Left lung (tissue), 4 donors: ENCODE measurements at regions not wholly inside any gene's neighbourhood (a gene's known extent, or its start where the extent isn't known, plus 50 kb on each side); places are given as distances from the start of the nearest gene placed in this dataset.
"Not testable (repeated sequence)": the region's sequence is repeated elsewhere in the genome, so short reads cannot be mapped to it uniquely, and the experiment has no call there.

Experiments
- ATAC-seq: fragments of 200-7000 bp; cut with Tn5 transposase; one replicate; pipeline ENCODE4 v1.9.1; 2020; ENCODE audit warnings: moderate library complexity
- DNase-seq, 4 donors: peaks; one replicate each; pipeline ENCODE4 v3.0.0-alpha.2; 2013 to 2020
- H3K27ac ChIP-seq, 2 donors: fragments of 200-600 bp; sonication (generic) in 1 of 2; one replicate each; pipeline versions ENCODE4 v1.5.0 to v1.8.0; 2020 to 2021
- H3K27me3 ChIP-seq, 2 donors: fragments of 200-600 bp; sonication (generic) in 1 of 2; one replicate each; pipeline versions ENCODE4 v1.5.0 to v1.8.0; 2020 to 2021
- H3K36me3 ChIP-seq, 2 donors: fragments of 200-600 bp; sonication (generic) in 1 of 2; one replicate each; pipeline versions ENCODE4 v1.5.0 to v1.8.0; 2020 to 2021
- H3K4me1 ChIP-seq, 2 donors: fragments of 200-600 bp; one replicate each; pipeline ENCODE4 v1.8.0; 2021
- H3K4me3 ChIP-seq, 2 donors: fragments of 200-600 bp; sonication (generic) in 1 of 2; one replicate each; pipeline versions ENCODE4 v1.5.0 to v1.8.0; 2020 to 2021; ENCODE audit warnings: mild to moderate bottlenecking in 1 of 2
- H3K9me3 ChIP-seq, 2 donors: fragments of 200-600 bp; sonication (generic) in 1 of 2; one replicate each; pipeline versions ENCODE4 v1.5.0 to v1.8.0; 2020 to 2021
- intact Hi-C, 2 donors: fragments of 100-400 bp; cut with DNase I; formaldehyde crosslinking; loops; one replicate each; pipeline versions ENCODE4 v1.11.2 to v1.14.2; 2022
- TF ChIP-seq, protein P1 (sequence below), 2 donors: fragments of 200-600 bp; sonication (generic) in 1 of 2; IDR thresholded peaks; one replicate each; pipeline versions ENCODE4 v1.5.0 to v1.8.0; 2021; ENCODE audit warnings: antibody characterized with exemption in 2 of 2
- donor health status: DM: no; HTN: yes; CAD: no.
- donor health status: DM: no; HTN: no; CAD: no.

DNA sequence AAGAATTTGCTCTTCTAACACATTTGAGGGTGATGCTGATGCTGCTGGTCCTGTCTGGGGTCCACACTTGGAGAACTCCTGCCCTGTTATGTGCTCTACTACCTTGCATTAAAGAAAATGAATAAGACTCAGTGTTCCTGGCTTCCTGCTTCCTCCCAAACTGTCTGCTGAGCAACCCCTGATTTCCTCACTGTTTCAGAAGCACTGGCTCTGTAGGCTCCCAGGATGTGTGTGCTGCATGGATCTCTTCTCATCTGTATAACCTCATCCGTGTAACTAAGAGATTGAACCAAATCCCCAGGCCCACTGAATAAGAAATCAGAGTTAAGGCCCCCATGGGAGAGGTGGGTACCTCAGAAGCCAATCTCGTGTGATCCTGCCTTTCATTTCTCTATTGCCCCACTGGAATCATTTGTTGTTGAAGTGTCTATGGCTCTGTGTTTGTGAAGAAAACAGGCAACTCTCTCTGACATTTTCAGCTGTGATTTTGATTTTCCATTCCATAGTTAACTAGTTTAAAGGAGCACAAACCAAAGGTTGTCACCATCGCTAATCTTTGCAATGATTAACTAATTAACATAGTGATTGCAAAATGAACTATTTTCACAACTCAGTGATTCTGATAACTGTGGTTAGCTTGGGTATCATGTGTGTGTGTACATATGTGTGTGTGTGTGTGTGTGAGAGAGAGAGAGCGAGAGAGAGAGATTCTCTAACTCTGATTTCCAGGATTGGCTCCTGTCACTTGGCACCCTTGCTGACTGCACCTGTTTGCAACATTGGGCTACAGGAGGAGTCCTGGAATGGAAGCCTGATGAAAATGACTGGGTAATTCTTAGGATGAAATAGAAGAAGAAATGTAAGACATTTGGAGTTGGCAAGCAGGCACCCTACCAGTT lies 196.2 kb downstream of the SLC38A4 start:
- Histone ChIP-seq H3K9me3 (peaks cover 0 to under 1% of the 10 kb centered on the region in 2 donors), H3K4me3 (no peak overlapping the region), H3K4me1 (no peaks in the 10 kb centered on the region), H3K27ac (no peak overlapping the region), H3K27me3 (no peaks in the 10 kb centered on the region), H3K36me3 (no peaks in the 10 kb centered on the region)
- no peak for DNase-seq
- ATAC-seq, result no peak
- intact Hi-C loops, result no loop called here
- TF ChIP-seq, protein P1, sequence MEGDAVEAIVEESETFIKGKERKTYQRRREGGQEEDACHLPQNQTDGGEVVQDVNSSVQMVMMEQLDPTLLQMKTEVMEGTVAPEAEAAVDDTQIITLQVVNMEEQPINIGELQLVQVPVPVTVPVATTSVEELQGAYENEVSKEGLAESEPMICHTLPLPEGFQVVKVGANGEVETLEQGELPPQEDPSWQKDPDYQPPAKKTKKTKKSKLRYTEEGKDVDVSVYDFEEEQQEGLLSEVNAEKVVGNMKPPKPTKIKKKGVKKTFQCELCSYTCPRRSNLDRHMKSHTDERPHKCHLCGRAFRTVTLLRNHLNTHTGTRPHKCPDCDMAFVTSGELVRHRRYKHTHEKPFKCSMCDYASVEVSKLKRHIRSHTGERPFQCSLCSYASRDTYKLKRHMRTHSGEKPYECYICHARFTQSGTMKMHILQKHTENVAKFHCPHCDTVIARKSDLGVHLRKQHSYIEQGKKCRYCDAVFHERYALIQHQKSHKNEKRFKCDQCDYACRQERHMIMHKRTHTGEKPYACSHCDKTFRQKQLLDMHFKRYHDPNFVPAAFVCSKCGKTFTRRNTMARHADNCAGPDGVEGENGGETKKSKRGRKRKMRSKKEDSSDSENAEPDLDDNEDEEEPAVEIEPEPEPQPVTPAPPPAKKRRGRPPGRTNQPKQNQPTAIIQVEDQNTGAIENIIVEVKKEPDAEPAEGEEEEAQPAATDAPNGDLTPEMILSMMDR (IDR thresholded peaks at IDR 0.05), result no peak

DNA sequence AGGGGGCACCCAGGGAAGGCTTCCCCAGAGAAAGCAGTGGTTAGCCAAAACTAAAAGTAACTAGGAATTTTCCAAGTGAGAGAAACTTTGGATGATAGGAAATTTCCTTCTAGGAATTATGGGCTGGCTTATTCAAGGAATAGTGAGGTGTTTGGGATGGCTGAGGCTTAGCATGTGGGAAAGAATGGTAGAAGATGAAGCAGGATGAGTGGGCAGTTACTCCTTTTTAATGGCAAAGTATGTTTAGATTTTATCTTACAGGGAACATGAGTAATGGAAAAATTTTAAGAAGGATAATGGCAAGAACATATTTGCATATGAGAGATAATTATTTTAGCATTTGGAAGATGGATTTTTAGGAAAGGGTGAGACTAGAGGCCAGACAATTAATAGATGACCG lies 197.6 kb downstream of the SLC38A4 start:
- no peak overlapping the region for H3K27ac ChIP-seq
- no peaks in the 10 kb centered on the region for H3K4me1 ChIP-seq
- no peaks in the 10 kb centered on the region for H3K36me3 ChIP-seq
- H3K9me3 ChIP-seq, result no peaks in the 10 kb centered on the region
- no peak for DNase-seq
- intact Hi-C loops, result no loop called here
- no peak overlapping the region for H3K4me3 ChIP-seq
- no peak for ATAC-seq
- TF ChIP-seq, protein P1 (IDR thresholded peaks at IDR 0.05), result no peak
- H3K27me3 ChIP-seq, result no peaks in the 10 kb centered on the region

DNA sequence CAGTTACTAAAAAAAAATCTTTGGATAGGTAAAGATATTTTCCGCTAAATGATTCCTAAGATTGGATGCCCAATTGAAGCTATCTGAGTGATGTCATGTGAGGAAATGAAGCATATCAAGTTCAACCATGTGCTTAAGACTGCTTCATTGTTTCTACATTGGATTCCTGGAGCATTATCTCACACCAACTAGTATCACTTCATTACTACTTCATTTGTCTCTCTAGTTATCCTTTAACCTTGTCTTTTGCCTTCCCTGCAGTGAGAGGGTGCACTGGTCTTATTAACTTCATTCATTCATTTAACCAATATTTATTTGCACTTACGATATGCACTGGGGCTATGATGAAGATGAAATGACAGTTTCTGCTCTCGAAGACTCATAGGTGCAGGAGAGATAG lies 198.1 kb downstream of the SLC38A4 start:
- TF ChIP-seq, protein P1 (IDR thresholded peaks at IDR 0.05), result no peak
- no peak for ATAC-seq
- Histone ChIP-seq H3K27ac (no peak overlapping the region), H3K4me1 (no peaks in the 10 kb centered on the region), H3K36me3 (no peaks in the 10 kb centered on the region), H3K9me3 (no peaks in the 10 kb centered on the region), H3K27me3 (no peaks in the 10 kb centered on the region), H3K4me3 (no peak overlapping the region)
- no peak for DNase-seq
- intact Hi-C loops, result no loop called here

DNA sequence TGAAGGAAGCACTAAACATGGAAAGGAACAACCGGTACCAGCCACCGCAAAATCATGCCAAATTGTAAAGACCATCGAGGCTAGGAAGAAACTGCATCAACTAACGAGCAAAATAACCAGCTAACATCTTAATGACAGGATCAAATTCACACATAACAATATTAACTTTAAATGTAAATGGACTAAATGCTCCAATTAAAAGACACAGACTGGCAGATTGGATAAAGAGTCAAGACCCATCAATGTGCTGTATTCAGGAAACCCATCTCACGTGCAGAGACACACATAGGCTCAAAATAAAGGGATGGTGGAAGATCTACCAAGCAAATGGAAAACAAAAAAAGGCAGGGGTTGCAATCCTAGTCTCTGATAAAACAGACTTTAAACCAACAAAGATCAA lies 206.3 kb downstream of the SLC38A4 start:
- H3K9me3 ChIP-seq, H3K27me3 ChIP-seq, H3K4me1 ChIP-seq, intact Hi-C loops, H3K36me3 ChIP-seq, H3K27ac ChIP-seq, H3K4me3 ChIP-seq, DNase-seq, ATAC-seq: not testable (repeated sequence)

DNA sequence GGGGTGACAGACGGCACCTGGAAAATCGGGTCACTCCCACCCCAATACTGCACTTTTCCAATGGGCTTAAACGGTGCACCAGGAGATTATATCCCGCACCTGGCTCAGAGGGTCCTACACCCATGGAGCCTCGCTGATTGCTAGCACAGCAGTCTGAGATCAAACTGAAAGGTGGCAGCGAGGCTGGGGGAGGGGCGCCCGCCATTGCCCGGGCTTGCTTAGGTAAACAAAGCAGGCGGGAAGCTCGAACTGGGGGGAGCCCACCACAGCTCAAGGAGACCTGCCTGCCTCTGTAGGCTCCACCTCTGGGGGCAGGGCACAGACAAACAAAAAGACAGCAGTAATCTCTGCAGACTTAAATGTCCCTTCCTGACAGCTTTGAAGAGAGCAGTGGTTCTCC lies 208.1 kb downstream of the SLC38A4 start:
- H3K4me1 ChIP-seq, H3K36me3 ChIP-seq, ATAC-seq, H3K9me3 ChIP-seq, intact Hi-C loops, H3K27ac ChIP-seq, H3K4me3 ChIP-seq, H3K27me3 ChIP-seq: not testable (repeated sequence)
- peak in 1 of 4 donors; percentile 54 for DNase-seq

DNA sequence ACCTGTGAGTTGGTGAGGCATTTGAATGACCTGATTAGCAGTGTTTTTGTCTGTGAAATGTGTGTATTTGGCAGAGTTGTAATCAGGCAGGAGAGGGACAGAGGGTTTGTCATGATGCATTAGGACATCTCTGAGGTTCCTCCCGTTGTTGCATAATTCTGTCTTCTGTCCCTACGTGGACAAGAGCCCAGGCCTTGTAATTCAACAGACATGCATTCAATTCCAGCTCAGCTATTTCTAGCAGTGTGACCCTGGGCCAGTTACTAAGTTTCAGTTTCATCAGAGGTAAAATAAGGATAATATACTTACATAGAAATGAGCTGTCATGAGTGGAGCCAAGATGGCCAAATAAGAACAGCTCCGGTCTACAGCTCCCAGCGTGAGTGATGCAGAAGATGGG lies 208.6 kb downstream of the SLC38A4 start:
- DNase-seq, result peak in 1 of 4 donors; percentile 7
- ATAC-seq, result peak; percentile 43
- Histone ChIP-seq H3K27me3 (no peaks in the 10 kb centered on the region), H3K4me1 (no peaks in the 10 kb centered on the region), H3K4me3 (no peak overlapping the region), H3K36me3 (no peaks in the 10 kb centered on the region), H3K9me3 (peaks cover 0 to 6% of the 10 kb centered on the region in 2 donors), H3K27ac (no peak overlapping the region)
- TF ChIP-seq, protein P1 (IDR thresholded peaks at IDR 0.05), result no peak
- intact Hi-C loops, result no loop called here
